Activated CD8-positive, alpha-beta memory T cell treated with anti-CD3 and anti-CD28 coated beads for 4 hours (primary cell): ENCODE measurements at regions not wholly inside any gene's neighbourhood (a gene's known extent, or its start where the extent isn't known, plus 50 kb on each side); places are given as distances from the start of the nearest gene placed in this dataset.
"Not testable (repeated sequence)": the region's sequence is repeated elsewhere in the genome, so short reads cannot be mapped to it uniquely, and the experiment has no call there.

Experiments
- DNase-seq, 2 donors: peaks; one replicate each; pipeline ENCODE4 v3.0.0-alpha.2; 2020; ENCODE audit warnings: low read depth in 2 of 2

DNA sequence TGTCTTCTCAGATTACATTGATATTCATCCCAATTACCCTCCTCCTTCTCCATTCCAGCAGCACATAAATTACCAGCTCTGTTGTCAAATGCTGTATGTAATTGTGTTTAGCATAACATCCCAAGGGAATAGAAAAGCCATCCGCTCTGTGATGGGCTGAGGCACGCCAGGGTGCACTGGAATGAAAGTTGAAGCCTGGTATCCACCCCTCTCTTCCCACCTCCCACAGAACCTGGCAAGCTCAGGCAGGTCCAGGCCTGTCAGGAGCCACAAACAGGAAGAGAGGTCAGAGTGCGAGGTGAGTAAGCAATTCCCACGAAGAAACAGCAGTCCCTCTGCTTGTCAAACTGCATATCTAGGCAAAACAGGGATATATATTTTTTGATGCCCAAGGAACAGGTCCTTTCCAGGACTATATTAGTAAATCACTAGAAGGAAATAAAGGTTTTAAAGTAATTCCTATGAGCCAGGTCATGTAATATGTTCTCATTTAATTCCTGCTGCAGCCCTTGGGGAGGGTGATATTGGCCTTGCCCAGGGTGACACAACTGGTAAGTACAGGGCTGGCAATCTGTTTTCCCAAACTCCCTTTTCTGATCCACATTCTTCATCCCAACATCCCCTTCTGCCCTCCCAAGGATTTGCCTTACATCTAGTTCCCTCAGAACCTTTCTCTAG lies 155.6 kb upstream of the GHITM start:
- no peak for DNase-seq

- no peak for DNase-seq
Measured at GRCh38 chr10:83984256-83984640, 155.1 kb upstream of the GHITM start.

DNA sequence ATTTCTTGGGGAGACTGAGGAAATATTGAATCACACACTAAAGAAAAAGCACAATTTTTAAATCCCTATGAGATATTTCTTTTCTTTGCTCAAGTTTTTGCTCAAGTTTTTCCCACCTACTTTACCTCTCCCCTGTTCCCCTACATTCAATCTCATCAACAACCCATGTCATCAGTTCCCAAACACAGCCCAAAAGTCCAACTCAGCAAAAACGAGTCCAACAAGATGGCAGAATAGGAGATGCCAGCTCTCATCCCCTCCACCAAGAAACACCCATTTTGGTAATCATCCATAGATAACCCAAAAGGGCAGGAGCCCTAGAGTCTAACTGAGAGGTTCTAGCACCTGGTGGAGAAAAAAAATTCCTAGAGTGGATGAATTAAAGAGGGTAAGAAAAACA lies 152.5 kb upstream of the GHITM start:
- no peak for DNase-seq

DNA sequence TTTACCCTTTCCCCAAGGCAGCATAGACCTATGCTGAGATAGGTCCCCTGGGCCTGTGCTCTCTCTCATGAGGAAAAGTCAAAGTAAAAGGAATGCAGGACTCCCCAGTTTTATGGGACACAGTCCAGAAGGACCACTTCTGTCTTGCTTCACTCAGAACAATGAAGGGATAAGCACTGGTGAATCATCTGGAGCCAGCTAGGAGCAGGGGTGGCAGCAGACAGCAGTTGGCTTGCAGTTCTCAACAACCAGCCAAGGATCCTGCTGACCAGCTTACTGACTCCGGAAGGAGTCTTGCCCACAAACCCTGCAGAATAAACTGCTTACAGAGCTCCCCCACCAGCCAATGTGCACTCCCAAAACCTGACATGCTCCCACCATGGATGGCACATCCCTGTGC lies 152.1 kb upstream of the GHITM start:
- no peak for DNase-seq

DNA sequence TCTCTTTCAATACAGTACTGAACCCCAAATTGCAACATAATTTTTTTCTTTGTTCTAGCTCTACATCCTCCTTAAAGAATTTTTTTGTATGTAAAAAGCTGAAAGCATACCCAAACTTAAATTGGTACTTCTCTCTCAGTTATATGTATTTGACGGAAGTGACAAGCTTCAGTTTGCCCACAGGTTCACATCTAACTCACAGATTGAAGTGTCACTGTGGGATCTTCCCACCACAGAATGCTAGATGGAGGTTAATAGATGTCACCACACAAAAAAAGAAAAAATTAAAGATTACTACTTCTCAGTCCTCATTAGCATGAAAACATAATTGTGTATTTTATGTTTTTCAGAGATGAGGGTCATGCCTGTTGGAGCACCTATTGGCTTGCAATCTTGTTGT lies 150.9 kb upstream of the GHITM start:
- DNase-seq = no peak

DNA sequence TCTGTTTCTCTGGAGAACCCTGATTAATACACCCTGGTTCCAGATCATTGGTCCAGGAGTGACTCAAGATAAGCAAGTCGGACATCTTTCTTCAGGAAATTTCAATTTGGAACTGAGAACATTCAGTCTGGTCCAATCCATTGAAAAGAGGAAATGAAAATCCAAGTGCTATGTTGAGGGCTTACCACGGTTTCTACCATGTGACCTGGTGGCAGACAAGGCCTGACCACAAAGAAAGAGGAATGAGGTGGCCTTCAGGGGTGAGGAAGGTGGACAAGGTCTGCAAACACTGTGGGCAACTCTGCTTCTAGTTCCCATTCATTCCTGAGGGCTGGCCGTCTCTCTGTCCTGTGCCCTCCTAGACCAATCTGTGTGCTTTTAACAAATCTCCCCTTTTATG lies 149.2 kb upstream of the GHITM start:
- DNase-seq = no peak

DNA sequence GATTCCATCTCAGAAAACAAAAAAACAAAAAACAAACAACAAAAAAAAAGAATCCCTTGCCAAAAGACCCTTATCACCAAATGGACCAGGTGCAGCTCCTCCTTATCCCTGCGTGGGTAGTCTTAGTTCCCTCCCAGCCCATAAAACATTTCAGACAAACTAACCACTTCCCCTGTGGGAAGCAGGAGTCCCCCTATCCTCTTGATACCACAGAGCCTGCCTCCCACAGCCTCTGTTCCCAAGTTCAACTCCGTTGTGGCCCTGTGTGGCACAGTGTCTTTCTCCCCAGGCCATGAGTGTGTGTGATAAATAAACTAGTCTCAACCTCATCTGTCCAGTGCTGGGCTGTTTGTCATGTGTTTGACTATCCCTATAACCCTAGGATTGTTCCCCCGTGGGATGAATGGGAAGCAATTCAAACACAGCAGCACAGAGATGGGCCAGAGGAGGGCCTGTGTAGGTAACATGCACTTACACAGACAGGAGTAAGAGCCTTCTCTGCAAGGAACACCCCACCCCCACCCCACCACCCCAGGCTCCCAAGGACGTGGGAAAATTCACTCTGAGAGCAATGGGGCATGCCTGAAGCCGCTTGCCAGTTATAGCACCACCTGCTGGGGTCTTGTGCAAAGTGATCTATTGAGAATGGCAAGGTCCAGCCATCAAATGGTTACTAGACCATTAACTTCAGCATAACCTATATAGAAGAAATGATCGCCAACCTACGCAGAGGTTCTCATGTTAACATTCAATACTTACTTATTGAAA lies 147.1 kb upstream of the GHITM start:
- no peak for DNase-seq

DNA sequence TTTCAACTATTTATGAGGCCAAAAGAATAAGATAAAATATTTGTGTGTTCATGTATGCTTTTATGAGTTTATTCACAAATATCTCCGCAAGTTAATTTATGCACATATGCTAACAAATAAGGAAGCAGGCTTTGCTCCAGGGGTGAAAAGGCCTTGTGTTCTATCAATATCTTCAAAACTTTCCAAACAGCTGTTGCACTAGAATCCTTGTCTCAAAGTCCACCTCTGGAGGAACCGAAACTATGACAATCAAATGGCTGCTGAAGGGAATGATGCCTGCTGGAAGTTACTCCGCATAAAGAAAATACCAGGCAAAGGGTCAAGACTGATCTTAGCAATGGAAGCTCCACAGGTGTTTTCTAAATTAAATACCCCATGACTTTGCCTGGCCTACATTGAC lies 145.0 kb upstream of the GHITM start:
- DNase-seq = no peak

DNA sequence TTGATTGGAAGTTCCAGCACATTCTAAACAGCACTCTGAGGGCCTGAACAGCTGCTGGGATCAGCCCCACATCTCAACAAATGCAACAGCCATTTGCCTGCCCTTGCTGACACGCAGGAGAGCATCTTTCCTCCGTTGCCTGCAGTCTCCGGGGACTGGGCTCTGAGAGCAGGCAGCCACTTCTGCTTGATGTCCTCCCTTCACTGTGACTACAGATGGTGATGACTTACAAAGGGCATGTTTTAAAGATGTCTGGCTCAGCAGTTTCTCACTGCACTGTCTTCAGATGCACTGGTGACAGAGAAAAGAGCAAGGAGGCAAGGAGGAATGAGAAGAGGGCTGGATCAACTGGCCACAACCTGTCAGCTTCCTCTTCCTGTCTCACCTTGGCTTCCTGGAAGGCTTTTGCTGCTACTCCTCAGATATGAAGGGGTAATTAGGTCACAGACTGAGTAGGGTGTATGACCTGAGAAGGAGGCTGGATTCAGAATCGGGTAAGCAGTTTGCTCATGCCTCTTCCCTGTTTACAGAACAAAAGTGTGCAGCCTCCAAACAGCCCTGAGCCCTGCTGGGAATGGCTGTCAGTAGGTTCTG lies 143.5 kb upstream of the GHITM start:
- no peak for DNase-seq

DNA sequence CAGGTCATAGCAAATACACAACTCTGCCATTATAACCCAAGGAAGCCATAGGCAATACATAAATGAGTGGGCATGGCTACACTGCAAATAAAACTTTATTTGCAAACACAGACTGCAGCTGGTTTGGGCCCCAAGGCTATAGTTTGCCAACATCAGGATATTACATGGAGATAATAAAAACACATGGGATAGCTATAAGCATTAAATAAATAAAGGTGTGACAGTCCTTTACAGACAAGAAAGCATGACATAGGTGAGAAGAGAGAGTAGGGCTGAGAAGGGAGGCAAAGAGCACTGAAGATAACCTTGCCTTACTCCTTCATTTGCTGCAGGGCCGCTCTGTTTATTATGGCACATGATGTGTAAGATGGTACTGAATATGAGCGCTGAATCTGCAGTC lies 135.1 kb upstream of the GHITM start:
- no peak for DNase-seq

DNA sequence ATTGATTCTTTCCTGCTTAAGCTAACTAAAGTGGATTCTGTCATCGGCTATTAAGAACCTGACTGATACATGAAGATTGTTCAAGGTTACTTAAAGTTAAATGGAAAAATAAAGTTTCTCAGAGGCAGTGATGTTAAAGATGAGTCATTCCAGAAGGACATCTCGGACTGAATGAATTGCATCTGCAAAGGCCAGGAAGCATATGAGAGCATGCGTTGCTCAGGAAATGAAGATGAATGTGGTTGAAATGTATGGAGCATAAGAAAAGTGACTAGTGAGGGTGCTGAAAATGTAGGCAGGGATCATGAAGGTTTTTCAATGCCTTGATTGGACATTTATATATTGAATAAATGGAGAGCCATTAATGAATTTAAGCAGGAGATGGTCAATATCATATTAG lies 133.9 kb upstream of the GHITM start:
- no peak for DNase-seq

DNA sequence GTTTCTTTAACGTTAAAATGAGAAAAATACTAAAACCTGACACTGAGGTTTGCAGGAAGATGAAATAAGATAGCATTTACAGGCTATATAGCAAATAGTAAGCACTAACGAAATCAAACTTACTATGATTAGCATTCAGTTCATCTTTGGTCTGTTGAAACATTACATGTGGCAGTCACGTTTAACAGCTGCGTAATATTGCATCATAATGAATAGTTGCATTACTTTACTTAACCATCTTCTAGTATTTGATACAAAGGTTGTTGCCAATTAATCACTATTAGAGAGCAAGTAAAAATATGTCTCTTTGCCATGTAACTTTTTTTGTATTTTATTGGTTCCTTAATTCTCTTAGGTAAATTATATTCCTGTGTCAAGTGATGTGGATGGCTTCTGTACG lies 131.8 kb upstream of the GHITM start:
- no peak for DNase-seq

DNA sequence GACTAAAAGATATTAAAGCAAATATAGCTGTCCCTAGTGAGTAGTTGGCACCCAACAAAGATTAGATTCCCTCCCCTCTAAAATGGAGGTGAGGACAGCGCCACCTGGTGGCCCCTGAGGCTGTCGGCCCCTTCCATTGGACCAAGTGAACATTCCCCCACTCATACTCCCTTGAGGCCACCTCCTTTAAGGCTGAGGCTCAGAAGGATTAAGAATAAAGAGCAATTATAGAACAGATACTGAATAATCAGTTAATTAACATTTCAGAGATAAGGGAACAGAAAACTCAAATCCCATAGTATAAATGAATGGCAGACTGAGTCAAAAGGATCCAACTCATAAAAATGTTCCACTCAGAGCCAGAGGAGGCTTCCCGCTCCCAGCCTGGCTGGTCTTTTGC lies 130.4 kb upstream of the GHITM start:
- DNase-seq = no peak

- no peak for DNase-seq
Measured at GRCh38 chr10:84012431-84012830, 126.9 kb upstream of the GHITM start.

DNA sequence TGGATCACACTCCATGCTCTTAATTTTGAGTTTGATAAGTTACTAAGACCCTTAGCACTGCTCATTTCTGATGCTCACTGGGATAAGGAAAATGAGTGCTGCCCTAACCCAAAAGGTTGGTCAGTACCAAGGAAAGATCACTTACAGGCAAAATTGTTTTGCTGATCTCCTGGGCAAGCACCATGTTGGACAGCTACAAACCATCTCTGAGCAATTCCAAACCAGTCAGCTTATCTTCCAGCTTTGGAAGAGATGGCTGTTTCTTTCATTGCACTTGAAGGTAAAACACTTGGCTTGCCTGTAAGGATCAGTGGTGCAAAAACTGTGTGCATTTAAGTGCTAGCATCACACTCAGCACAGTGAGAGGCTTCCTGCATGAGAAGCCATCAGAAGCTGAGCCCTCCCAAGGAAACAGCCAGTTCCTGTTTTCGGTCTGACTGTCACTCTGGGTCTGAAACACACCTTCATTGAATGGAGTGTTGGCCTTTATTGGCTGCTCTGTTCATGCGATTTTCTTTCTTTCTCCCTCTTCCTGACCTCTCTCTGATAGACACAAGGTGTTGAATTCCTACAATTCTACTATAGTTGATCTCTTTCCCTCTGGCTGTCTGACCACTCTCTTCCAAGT lies 126.4 kb upstream of the GHITM start:
- no peak for DNase-seq

- DNase-seq = no peak
Measured at GRCh38 chr10:84015877-84016595, 123.3 kb upstream of the GHITM start.

- DNase-seq = no peak
Measured at GRCh38 chr10:84018826-84019225, 120.5 kb upstream of the GHITM start.

GRCh38 chr10:84019854-84020458 lies 119.4 kb upstream of the GHITM start:
- DNase-seq = not testable (repeated sequence)

- DNase-seq = no peak
Measured at GRCh38 chr10:84026821-84027257, 112.5 kb upstream of the GHITM start.

GRCh38 chr10:84029840-84030239 lies 109.5 kb upstream of the GHITM start:
- DNase-seq = no peak

DNA sequence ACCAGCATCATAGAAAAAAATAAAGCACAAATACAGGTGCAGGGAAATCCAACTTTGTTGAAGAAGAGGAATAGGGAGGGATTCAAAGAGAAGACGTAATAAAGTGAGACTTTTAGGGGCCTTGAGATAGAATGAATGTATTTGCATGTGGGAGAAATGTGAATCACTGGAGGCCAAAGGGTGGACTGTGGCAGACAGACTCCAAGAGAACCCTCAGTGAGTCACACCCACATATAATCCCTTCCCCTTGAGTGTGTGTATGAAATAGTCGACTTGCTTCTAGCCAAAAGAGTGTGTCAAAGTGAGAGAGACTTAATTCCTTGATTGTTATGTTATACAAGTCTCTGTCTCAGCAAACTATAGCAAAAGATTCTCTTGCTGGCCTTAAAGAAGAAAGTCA lies 101.3 kb upstream of the GHITM start:
- DNase-seq = no peak

DNA sequence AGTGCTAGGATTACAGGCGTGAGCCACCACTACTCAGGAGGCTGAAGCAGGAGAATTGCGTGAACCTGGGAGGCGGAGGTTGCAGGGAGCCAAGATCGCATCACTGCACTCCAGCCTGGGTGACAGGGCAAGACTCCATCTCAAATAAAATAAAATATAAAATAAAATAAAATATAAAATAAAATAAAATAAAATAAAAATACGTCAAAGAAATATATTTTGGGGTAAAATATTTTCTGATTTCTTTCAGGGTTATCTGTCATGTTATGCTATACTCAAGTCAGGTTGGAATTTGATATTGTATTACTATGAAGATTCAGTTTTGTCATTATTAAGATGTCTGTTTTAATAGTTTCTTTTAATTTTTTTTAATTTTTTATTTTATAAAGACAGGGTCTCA lies 99.4 kb upstream of the GHITM start:
- DNase-seq = no peak
